ENCODE measurements at regions not wholly inside any gene's neighbourhood (a gene's known extent, or its start where the extent isn't known, plus 50 kb on each side); places are given as distances from the start of the nearest gene placed in this dataset.

GRCh38 chr5:101585366-101585765 lies 682.3 kb upstream of the ST8SIA4 start:
- TF ChIP-seq, protein P1, sequence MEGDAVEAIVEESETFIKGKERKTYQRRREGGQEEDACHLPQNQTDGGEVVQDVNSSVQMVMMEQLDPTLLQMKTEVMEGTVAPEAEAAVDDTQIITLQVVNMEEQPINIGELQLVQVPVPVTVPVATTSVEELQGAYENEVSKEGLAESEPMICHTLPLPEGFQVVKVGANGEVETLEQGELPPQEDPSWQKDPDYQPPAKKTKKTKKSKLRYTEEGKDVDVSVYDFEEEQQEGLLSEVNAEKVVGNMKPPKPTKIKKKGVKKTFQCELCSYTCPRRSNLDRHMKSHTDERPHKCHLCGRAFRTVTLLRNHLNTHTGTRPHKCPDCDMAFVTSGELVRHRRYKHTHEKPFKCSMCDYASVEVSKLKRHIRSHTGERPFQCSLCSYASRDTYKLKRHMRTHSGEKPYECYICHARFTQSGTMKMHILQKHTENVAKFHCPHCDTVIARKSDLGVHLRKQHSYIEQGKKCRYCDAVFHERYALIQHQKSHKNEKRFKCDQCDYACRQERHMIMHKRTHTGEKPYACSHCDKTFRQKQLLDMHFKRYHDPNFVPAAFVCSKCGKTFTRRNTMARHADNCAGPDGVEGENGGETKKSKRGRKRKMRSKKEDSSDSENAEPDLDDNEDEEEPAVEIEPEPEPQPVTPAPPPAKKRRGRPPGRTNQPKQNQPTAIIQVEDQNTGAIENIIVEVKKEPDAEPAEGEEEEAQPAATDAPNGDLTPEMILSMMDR (conservative IDR thresholded peaks at IDR 0.05; ENCODE audit: low read depth in 2 of 2), result no peak
- TF ChIP-seq POLR2AphosphoS5 (IDR thresholded peaks at IDR 0.05; ENCODE audit: low read depth), result no peak
